ENCODE measurements at regions not wholly inside any gene's neighbourhood (a gene's known extent, or its start where the extent isn't known, plus 50 kb on each side); places are given as distances from the start of the nearest gene placed in this dataset.

- WGBS: 58% methylated on average over 3 of the region's 3 CpGs
These were observed 412.1 kb downstream of the KCNJ2 start for GRCh38 chr17:70581459-70581858.

More at GRCh38 chr17:70581459-70581858, 412.1 kb downstream of the KCNJ2 start:
- Histone ChIP-seq H3K4me3 (ENCODE audit: low read depth in 1 of 3, low read length in 3 of 3) (no peak overlapping the region), H3K9me3 (ENCODE audit: control insufficient read depth in 4 of 4, low read length in 3 of 4) (peaks cover 0 to 6% (median 1%) of the 10 kb centered on the region in 4 donors), H3K36me3 (ENCODE audit: control insufficient read depth in 4 of 4, insufficient read depth in 3 of 4, low read depth in 1 of 4, low read length in 3 of 4) (no peaks in the 10 kb centered on the region), H3K9ac (ENCODE audit: low read depth in 1 of 2, low read length in 2 of 2) (no peak overlapping the region), H3K27ac (ENCODE audit: low read depth in 1 of 2, low read length in 2 of 2) (no peak overlapping the region), H3K27me3 (ENCODE audit: control insufficient read depth in 4 of 4, insufficient read depth in 4 of 4, low read length in 3 of 4) (peaks cover 0 to 4% (median 2%) of the 10 kb centered on the region in 4 donors), H3K4me1 (ENCODE audit: control insufficient read depth in 4 of 4, insufficient read depth in 4 of 4, low read length in 3 of 4) (no peaks in the 10 kb centered on the region)
- TF ChIP-seq HNF4A (conservative IDR thresholded peaks at IDR 0.05): no peak
- TF ChIP-seq JUND (IDR thresholded peaks at IDR 0.05): no peak
- no peak for TF ChIP-seq REST (IDR thresholded peaks at IDR 0.05)
- no peak for TF ChIP-seq TAF1 (conservative IDR thresholded peaks at IDR 0.05)
- TF ChIP-seq FOXA1 (IDR thresholded peaks at IDR 0.05): no peak
- TF ChIP-seq SP1 (IDR thresholded peaks at IDR 0.05): no peak
- TF ChIP-seq YY1 (IDR thresholded peaks at IDR 0.05): no peak
- TF ChIP-seq ZBTB33 (IDR thresholded peaks at IDR 0.05): no peak
- TF ChIP-seq FOXA2 (IDR thresholded peaks at IDR 0.05): no peak
- no peak for TF ChIP-seq NR2F2 (IDR thresholded peaks at IDR 0.05)
- no peak for TF ChIP-seq MAX (IDR thresholded peaks at IDR 0.05)
- no peak for TF ChIP-seq EGR1 (IDR thresholded peaks at IDR 0.05; ENCODE audit: low read depth in 2 of 2)
- TF ChIP-seq RAD21 (IDR thresholded peaks at IDR 0.05): no peak
- no peak for TF ChIP-seq CTCF (IDR thresholded peaks at IDR 0.05; ENCODE audit: low read depth, low read length, missing input control)
- TF ChIP-seq HNF4G (IDR thresholded peaks at IDR 0.05): no peak
- no peak for TF ChIP-seq ATF3 (IDR thresholded peaks at IDR 0.05)
- TF ChIP-seq RXRA (IDR thresholded peaks at IDR 0.05): no peak
- no peak for DNase-seq (ENCODE audit: low spot score)

All from liver (tissue), 8 donors.